CD4-positive, alpha-beta T cell treated with Interleukin-21 for 1 hour (primary cell): ENCODE measurements at regions not wholly inside any gene's neighbourhood (a gene's known extent, or its start where the extent isn't known, plus 50 kb on each side); places are given as distances from the start of the nearest gene placed in this dataset.
"Not testable (repeated sequence)": the region's sequence is repeated elsewhere in the genome, so short reads cannot be mapped to it uniquely, and the experiment has no call there.

ENCODE experiments used
- DNase-seq: peaks from one replicate; pipeline ENCODE4 v3.0.0-alpha.2; 2020

DNA sequence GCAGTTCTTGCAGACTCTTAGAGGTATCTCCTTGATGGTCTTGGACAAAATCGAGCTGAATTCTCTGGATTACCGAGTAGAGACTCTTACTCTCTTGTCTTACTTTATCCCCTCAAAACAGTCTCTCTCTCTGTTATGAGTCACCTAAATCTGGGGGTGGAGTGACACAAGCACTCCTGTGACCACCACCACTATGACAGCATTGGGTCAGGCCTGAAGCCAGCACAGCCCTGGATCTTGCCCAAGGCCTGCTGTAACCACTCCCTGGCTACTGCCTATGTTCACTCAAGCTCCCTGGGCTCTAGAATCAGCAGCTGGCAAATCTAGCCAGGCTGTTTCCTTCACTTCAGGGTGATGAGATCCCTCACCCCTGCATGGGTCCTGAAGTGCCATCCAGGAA lies 662.5 kb downstream of the LUZP2 start:
- no peak for DNase-seq

DNA sequence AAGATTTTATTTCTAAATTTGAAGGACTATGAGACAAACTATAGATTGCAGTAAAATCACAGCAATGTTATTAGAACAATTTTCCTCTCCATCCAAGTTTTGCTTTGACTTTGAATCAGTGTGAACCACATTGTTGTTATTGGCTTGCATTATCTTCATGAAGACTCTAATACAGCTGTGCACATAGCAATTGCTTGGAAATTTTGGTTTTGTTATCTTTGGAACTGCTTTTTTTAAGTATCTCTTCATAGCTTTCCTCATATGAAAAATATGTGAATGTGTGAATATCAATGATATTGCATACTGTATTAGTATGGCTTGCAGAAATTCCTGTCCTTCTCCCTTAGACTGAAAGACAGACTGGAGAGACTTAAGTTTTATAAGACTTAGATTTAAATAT lies 666.6 kb downstream of the LUZP2 start:
- no peak for DNase-seq

DNA sequence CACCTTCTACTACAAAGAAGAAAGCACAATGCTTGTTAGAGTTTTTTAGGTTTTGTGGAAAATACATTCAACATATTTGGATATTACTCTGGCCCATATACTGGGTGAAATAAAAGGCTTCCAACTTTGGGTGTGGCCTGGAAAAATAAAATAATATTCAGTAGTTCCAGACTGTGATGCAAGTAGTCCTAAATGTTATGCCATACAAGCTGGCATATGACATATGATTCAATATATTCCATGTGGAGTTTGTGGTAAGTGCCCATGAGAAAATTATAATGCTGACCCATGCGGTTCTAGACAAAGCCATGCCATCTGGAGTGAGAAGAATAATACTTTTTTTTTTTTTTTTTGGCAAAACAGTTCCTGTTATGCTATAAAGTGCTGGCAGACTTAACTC lies 683.3 kb downstream of the LUZP2 start:
- DNase-seq, result no peak

DNA sequence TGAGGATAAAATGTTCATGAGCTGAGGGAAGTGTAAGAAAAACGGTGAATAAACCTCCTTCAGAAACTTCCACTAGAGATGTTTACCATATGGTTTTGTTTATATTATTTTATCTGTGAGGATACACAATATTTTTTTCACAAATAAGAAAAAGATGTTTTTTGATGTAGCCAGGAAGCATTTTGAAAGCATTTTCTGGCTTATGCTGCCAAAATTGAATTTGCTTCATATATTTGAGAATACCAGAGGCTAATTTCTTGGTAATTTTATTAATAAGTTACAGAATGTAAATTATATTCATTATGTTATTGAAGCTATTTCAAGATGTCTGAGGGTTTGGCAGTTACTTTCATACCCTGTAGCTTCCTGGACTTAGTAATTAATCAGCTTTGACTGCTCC lies 686.6 kb downstream of the LUZP2 start:
- no peak for DNase-seq

DNA sequence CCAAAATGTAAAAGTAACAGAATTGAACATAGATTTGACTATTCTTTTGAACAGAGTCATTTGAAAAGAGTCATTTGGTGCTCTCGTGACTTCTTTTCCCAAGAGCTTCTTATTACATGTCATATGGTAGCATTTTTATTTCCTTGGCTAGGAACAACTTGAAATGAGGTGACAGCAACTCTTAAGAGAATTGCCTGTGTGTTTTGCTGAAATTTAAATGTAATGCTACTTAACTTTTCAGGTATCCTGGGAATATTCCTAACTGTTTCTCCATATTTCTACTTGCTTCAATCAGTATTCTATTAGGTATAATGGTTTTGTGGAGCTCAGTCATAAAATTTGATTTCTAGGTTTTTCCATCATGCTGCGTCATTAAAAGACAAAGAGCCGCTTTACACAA lies 700.7 kb downstream of the LUZP2 start:
- no peak for DNase-seq

DNA sequence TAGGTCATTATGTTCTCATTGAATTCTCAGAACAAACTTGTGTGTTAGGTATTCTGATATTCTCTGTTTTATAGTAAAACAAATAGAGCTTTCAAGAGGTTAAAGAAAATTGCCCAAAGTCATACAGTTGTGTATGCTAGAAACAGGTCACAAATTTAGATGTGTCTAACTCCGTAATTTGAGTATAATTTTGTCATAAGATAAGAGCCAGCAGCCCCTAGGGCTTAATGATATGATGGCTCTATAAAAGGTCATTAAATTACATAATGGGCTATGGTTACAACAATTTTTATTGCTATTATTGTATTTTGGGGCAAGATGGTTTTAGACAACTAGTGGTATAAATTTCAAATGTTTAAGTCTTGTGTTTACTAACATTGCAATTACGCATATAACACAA lies 701.9 kb downstream of the LUZP2 start:
- no peak for DNase-seq

DNA sequence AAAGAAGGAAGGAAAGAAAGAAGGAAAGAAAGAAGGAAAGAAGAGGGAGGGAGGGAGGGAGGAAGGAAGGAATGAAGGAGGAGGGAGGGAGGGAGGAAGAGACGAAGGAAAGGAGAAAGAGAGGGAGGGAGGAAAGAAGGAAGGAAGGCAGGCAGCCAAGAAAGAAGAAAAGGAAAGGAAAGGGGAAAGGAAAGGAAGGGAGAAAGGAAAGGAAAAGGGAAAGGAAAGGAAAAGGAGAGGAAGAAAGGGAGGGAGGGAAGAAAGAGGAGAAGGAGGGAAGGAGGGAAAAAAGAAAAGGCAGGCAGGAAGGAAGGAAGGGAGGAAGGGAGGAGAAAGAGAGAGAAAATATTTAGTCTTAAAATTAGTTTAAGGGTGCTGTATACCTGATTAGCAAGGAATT lies 704.1 kb downstream of the LUZP2 start:
- DNase-seq, result no peak

DNA sequence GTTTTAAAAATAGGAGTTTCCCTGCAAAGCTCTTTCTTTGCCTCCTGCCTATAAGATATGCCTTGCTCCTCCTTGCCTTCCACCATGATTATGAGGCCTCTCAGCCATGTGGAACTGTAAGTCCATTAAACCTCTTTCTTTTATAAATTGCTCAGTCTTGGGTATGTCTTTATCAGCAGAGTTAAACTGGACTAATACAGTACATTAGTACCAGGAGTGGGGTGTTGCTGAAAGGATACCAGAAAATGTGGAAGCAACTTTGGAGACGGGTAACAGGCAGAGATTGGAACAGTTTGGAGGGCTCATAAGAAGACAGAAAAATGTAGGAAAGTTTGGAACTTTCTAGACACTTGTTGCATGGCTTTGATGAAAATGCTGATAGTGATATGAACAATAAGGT lies 709.9 kb downstream of the LUZP2 start:
- no peak for DNase-seq

DNA sequence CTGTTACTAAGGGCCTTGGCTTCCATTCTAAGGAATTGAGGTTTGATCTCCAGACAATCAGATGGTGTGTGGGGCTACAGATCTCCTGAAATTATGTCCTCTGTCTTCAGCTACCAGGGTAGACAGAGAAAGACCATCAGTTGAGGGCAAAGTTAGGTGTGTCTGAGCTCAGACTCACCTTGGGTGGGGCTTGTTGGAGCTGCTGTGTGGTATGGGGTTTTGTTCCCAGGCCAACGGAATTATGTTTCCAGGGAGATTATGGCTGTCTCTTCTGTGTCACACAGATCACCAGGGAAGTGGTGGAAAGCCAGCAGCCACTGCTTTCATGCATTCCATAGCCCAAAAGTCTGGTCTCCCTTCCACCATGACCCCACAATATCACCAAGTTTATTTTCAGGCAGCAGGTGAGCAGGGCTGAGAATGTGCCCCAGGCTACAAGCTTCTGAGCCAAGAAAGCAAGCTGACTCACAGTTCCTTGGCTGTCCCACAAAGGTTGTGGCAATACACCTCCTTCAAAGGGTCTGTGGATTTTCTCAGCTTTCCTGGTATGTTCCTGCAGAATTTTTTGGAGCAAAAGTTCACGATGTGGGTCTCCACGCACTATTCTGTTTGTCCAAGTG lies 714.9 kb downstream of the LUZP2 start:
- DNase-seq, result no peak

DNA sequence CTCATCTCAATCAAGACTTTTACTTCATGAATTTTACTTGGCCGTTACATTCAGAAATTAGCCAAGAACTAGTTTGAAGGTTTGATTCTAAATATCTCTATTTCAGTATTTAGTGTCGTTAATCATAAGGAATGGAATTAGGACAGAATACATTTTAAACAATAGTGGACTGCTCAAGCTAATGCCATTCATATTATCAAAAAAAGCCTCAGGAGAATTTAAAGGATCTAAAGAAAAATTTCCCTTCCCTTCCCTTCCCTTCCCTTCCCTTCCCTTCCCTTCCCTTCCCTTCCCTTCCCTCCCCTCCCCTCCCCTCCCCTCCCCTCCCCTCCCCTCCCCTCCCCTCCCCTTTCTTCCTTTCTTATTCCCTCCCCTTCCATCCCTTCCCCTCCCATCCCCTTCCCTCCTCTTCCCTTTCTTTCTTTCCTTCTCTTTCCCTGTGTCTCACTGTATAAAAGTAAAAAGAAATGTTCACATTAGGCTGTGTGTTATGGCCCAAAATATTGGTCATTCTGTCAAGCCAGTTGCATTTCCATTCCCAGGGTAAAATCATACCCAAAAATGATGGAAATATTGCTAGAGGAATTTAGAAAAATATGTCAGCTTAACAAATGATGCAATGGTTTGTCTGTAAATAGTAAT lies 717.8 kb downstream of the LUZP2 start:
- no peak for DNase-seq

DNA sequence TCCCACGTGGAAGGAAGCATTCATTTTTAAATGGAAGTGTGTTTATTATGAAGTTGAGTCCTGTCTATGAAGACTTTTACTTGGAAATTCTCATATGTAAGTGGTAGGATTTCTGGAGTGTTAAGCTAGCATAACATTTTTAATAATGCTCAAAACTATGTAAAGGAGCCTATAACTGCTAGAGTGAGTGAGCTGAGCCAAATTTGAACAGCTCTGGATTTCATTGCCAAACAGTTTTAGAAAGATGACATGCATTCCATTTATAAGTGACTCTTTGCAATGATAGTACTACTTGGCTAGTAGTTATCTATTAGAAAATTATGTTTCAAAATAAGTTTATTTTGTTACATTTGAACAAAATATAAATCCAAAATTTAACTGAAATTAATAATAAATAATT lies 721.2 kb downstream of the LUZP2 start:
- no peak for DNase-seq

DNA sequence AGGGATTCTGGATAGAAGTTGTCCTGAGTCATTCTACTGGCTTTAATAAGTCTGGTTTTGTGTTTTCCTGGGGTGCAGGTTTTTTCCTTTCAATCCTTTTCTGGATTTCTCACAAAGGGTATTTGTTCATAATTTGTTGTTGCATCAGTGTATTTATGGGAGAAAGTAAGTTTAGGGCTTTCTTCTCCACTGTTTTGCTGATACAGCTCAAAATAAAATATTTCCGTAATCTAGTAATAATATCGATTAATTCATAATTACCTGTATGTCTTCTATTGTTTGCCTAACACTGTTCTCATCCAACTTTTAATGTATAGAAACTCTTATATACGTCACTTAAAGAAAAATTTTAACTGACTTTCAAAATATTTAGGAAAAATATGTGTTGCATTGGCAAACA lies 728.2 kb downstream of the LUZP2 start:
- no peak for DNase-seq

DNA sequence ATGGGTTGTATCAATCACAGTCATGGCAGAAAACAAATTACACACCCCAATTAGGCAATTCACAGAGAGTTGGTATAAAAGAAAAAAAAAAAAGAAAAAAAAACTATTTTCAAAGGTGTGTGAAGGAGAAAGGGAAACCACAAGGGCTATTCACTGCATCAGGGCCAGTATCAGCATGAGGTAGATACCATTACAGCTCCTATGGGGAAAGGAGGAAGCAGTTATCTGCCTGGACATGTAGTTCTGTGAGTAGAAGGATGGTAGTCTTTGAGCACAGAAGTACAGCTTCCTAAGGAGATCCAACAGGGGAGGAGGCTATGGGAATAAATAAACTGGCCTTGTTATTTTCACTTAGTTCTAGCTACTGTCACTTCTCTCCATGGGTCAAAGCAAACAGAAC lies 746.1 kb downstream of the LUZP2 start:
- no peak for DNase-seq

DNA sequence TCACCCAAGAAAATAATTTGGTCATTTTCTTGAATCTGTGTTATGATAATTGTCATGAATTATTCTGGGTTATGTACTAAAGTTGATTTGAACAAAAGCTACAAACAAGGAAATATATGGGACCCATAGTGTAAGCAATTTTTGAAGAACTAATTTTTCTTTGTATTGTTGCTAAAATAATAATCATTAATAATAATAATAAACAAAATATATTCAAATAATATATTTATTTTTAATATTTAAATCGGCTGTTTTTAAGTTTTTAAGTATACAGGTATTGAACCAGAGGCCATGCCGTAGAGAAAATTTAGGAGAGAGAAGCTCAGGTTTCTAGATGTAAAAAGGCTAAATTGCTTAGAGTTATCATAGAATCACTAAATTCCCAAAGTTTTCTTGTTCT lies 747.3 kb downstream of the LUZP2 start:
- no peak for DNase-seq

DNA sequence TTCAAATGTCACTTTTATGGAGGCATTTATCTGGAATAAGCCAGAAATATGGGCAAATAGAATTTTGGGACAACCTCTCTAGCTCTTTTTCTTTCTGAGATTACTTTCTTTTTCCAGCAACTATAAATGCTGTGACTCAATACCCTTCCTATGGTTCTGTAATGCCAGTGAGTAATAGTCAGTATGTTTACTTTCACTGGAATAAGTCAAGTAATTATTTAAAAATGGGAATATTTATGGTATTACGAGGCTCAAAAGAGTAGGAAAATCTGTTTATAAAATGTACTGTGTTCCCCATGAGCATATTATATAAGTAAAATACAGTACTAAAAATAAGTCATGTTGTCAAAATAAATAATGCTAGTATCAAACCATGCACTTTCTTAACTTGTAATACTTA lies 750.5 kb downstream of the LUZP2 start:
- DNase-seq, result no peak

DNA sequence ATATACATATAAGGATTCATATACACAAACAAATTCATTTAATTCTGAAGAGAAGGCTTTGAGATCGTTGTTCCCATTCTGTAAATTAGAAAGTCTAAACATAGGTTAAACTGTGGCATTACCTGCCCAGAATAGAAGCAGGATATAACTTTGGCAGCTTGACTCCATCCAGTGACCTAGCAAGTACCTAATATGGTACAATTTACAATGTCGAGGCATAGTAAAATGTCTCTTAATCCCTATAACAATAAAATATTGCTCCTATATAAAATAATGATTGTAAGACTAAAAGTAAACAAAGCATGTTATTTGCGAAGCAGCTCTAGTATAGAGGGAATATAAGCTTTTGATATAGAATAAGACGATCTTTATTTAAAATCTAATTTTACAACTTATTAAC lies 756.0 kb downstream of the LUZP2 start:
- no peak for DNase-seq

DNA sequence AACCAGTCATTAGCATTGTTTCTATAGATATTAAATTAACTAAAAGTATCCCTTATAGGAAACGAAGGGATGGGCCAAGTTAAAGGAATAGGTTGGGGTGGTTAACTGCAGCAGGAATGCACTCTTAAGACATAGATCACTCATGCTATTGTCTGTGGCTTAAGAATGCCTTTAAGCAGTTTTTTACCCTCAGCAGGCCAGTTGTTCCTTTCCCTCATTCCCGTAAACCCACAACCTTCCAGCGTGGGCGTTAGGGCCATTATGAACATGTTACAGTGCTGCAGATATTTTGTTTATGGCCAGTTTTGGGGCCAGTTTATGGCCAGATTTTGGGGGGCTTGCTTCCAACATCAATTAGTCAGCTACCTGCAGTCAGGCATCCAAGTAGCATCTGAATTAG lies 767.0 kb downstream of the LUZP2 start:
- not testable (repeated sequence) for DNase-seq

DNA sequence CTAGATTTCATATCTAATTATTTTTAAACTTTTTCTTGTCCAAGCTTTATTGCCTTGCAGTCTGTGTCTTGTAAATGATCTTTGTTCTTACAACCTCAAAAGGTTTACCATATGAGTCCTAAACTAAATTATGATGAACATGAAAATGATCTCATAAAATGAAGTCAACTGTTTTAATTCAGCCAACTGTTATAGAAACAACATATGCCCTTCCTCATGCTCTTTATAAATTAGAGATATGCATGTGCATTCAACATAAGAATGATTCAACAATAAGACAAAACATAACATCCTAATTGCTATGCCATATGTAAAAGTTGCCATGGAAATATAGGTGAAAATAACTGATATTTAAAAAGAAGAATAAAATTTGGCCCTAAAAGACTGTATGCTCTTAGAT lies 774.4 kb downstream of the LUZP2 start:
- no peak for DNase-seq

DNA sequence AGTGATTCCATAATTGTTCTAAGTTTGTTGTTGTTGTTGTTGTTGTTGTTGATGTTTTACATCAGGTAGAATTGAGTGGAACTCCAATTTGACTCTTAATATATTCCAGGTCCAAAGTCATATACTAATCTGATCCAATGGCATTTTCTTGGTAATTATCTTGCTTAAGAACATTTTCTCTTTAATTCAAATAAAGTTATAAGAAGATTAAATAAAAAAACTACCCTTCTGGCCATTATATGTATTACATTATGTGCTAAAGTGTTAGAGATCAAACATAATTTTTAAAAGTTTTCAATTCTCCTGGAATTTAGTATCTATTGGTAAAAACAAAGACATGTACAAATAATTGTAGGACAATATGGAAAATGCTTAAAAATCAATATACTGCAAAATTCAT lies 775.4 kb downstream of the LUZP2 start:
- no peak for DNase-seq

DNA sequence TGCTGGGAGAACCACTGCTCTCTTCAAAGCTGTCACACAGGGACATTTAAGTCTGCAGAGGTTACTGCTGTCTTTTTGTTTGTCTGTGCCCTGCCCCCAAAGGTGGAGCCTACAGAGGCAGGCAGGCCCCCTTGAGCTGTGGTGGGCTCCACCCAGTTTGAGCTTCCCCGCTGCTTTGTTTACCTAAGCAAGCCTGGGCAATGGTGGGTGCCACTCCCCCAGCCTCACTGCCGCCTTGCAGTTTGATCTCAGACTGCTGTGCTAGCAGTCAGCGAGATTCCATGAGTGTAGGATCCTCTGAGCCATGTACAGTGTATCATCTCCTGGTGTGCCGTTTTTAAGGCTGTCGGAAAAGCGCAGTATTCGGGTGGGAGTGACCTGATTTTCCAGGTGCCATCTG lies 784.0 kb downstream of the LUZP2 start:
- not testable (repeated sequence) for DNase-seq

DNA sequence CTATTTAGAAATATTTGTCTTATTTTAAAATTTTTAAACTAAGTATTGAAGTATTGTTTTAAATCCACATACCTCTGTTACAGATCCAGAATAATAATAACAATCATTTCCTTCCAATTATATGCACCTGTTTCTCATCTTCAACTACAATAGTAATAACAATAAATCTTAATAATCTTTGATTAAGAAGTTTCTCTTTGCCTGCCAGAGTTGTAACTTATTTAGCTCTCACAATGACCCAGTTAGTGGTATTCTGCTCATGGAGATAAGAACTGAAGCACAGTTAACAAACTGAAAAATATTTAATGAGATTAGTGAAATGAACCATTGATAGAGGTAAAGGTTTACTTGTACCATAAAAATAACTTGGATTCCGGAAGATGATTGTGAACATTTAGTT lies 796.3 kb downstream of the LUZP2 start:
- DNase-seq, result no peak

DNA sequence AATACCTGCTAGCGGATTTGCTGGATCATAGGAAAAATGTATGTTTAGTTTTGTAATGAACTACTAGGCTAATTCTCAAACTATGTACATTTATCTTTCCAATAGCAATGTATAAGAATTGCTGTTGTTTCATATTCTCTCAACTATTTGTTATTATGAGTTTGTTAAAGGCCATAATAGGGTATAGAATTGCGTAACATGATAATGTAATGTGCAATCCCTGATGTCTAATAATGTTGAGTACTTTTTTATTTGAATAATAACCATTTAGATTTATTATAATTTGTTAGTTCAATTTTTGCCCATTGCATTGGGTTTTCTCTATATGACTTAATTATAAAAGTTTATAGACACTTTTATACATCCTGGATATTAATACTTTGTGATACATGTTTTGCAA lies 801.6 kb downstream of the LUZP2 start:
- no peak for DNase-seq

DNA sequence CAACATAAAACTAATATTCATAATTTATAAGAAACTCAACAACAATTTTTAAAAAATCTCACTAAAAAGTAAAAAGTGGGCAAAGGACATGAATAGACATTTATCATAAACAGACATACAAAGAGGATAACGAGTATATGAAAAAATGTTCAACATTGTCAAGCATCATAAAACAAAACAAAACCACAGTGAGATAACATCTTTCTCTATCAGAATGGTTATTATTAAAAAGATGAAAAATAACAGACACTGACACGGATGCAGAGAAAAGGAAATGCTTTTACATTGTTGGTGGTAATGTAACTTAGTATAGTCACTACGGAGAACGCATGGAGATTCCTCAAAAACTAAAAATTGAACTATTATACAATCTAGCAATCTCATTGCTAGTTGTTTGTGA lies 813.0 kb downstream of the LUZP2 start:
- DNase-seq, result no peak

DNA sequence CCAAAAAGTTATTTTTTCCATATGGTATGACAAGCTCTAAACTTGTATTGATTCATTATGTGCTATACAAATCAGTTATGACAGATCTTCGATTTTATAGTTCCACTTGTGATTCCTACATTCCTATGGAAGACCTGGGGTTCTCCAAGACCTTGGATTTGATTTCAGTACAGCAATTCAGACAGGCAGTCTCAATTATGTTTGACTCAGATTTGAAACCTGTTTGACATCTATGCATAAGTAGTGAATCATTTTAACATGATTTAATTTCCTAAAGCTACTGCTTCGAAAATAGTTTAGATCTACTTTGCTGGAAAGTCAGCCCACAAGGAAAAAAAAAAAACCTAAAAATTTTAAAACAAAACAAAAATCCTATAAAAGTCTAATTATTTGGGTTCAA lies 820.4 kb downstream of the LUZP2 start:
- DNase-seq, result no peak

DNA sequence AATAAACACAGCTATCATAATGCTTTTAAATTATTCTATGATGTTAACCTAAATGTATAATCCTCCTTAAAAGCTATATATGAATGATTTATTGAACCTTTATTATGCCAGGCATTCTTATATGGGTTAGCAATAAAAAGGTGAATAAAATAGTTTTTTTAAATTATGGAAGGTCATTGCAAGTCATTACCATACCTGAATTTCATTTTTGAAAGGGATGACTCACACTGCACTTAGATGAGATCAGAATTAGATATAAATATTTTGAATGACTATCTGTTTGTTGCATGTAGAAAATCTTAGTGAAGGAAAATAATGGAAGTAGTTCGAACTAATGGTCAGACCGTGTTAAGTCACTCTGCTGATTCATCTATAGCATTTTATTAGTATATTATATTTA lies 822.3 kb downstream of the LUZP2 start:
- DNase-seq, result no peak
